A549 (cell line): ENCODE measurements at regions not wholly inside any gene's neighbourhood (a gene's known extent, or its start where the extent isn't known, plus 50 kb on each side); places are given as distances from the start of the nearest gene placed in this dataset.

ENCODE experiments used
- CTCF ChIP-seq: fragments of >200 bp; sonication (Bioruptor Twin); formaldehyde crosslinking; IDR thresholded peaks from 3 replicates; pipeline ENCODE4 v1.5.1; 2016
- EP300 ChIP-seq, 2 experiments: fragments of >200 bp; sonication (Bioruptor Twin); formaldehyde crosslinking; IDR thresholded peaks; 2 replicates in 1 of 2; 3 replicates in 1 of 2; pipeline ENCODE4 v1.6.1; 2016 to 2017
- NFE2L2 ChIP-seq: fragments of 150-350 bp; conservative IDR thresholded peaks from 2 replicates; pipeline ENCODE4 v1.6.1; 2014; ENCODE audit warnings: low read length

GRCh38 chr13:64817691-64818090 lies 2412.4 kb downstream of the PCDH9 start:
- TF ChIP-seq CTCF, result no peak
- no peak for TF ChIP-seq EP300 (IDR thresholded peaks at IDR 0.05)
- TF ChIP-seq NFE2L2, result no peak
